HL-60 (cell line): ENCODE measurements at regions not wholly inside any gene's neighbourhood (a gene's known extent, or its start where the extent isn't known, plus 50 kb on each side); places are given as distances from the start of the nearest gene placed in this dataset.

Experiments used
- DNase-seq, 2 experiments: peaks; one replicate each; pipeline ENCODE4 v3.0.0-alpha.2; 2010 to 2020; ENCODE audit warnings: low read depth in 1 of 2, low spot score in 1 of 2
- H3K27ac ChIP-seq: fragments of 250-450 bp; sonication (Bioruptor Pico); replicated peaks from 2 replicates; pipeline ENCODE4 v1.5.1; 2020; ENCODE audit warnings: mild to moderate bottlenecking, moderate library complexity
- H3K27me3 ChIP-seq: fragments of 250-450 bp; sonication (Bioruptor Pico); 2 replicates; pipeline ENCODE4 v1.5.1; 2021; ENCODE audit warnings: mild to moderate bottlenecking, moderate library complexity; ENCODE audit not compliant: insufficient read depth, poor library complexity, severe bottlenecking
- H3K4me3 ChIP-seq: replicated peaks from 2 replicates; pipeline ENCODE4 v1.5.1; 2011; ENCODE audit warnings: mild to moderate bottlenecking, control low read depth, low read length; ENCODE audit not compliant: insufficient read depth
- CTCF ChIP-seq: IDR thresholded peaks from one replicate; pipeline ENCODE4 v1.5.1; 2011; ENCODE audit warnings: low read length, control low read depth, inconsistent platforms; ENCODE audit not compliant: insufficient read depth
- GABPA ChIP-seq: IDR thresholded peaks from 2 replicates; pipeline ENCODE4 v1.6.1; 2012; ENCODE audit warnings: low read depth
- POLR2AphosphoS5 ChIP-seq: IDR thresholded peaks from 2 replicates; pipeline ENCODE4 v1.6.1; 2012; ENCODE audit warnings: low read depth
- REST ChIP-seq: IDR thresholded peaks from 2 replicates; pipeline ENCODE4 v1.6.1; 2012; ENCODE audit warnings: low read depth; ENCODE audit not compliant: insufficient replicate concordance
- SPI1 ChIP-seq: IDR thresholded peaks from 2 replicates; pipeline ENCODE4 v1.6.1; 2012; ENCODE audit warnings: low read depth, mild to moderate bottlenecking, borderline replicate concordance

DNA sequence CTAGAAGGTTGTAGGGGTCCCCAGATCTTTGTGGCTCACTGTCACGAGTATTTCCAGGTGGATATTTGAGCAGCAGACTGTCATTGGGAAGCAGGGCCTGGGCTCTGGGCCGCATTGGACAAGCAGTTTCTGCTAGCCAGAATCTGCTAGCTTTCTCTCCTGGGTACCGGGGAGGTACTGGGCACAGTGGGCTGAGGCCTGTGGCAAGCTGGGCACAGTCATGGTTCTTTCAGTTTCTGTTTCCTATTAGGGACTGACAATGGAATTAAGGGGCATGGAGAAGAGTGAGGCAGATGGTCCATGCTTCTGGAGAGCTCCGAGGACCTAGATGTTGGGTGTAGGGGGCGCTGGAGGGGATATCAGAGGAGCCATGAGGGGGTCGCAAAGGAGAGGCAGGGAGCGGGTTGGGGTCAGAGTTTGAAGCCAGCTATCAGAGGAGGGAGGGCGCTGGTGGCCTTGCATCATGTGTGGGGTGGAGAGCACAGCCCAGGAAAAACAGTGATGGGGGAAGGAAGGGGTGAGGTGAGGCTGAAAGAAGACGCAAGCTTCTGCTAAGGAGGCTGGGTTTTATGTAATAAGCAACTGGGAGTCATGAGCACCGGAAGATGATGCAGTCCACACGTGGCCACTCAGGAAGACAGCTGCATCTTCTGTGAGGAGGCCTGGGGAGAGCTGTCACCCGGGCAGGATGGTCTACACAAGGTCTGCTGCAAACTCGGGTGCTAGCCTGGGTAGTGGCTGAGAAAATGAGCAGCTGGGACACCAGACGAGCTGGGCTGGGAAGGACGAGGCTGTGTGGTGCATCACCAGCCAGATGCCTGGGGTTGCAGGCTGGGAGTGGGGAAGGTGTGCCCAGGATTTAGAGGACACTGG lies 72.7 kb downstream of the IER5 start:
- Histone ChIP-seq H3K4me3 (no peak overlapping the region), H3K27ac (no peak overlapping the region), H3K27me3 (no peaks in the 10 kb centered on the region)
- no peak for TF ChIP-seq GABPA
- no peak for TF ChIP-seq REST
- TF ChIP-seq POLR2AphosphoS5: no peak
- TF ChIP-seq CTCF: no peak
- TF ChIP-seq SPI1: no peak
- DNase-seq: peak; percentile 65 to 84

DNA sequence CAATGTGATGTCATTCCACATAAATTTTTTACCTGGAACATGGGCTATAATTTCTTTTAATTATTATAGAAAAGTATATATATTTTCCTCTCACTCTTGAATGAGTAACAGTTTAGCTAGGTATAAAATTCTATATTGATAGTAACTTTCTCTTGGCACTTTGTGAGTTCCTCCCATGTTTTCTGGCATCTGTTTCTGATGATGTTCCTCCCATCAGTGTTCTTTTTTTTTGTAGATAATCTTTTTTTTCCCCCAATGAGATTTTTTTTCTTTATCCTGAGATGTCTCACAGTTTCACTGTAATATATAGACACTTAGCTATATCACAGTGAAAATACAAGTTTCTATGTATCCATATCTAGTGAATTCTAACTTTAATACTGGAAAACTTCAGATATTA lies 75.2 kb downstream of the IER5 start:
- H3K4me3 ChIP-seq: no peak overlapping the region
- TF ChIP-seq CTCF: no peak
- no peak overlapping the region for H3K27ac ChIP-seq
- no peaks in the 10 kb centered on the region for H3K27me3 ChIP-seq
- no peak for DNase-seq

DNA sequence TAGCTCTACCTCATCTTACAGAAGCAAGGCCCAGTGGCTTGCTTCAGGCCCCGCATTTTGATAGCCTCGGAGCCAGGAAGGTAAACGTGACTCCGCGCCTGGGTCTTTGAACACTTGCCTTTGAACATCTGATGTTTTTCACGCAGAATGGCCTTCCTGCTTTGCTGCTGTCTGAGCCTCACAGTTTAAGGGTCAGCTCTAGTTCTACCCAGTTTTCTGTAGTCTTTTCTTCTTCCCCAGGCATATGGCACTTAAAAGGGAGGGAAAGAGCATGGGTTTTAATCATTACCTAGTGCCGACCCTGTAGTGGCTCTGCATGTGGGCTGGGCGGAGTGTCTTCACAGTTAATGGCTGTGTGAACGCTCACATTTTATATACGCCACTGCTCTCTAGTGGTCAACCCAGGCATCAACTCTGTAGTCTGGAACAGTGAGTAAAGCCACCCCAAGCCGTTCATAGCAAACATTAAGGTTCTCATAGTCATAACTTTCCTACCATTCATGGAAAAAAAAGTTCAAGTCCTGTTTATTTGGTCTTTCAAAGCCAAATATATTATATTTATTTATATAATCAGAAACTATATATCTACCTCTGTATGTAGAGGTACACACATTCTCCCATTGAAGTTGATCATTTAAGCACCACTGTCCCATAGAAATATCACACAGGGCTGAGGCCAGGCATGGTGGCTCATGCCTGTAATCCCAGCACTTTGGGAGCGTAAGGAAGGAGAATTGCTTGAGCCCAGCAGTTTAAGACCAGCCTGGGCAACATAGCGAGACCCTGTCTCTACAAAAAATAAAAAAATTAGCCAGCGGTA lies 78.1 kb downstream of the IER5 start:
- Histone ChIP-seq H3K27me3 (no peaks in the 10 kb centered on the region), H3K27ac (no peak overlapping the region), H3K4me3 (no peak overlapping the region)
- TF ChIP-seq CTCF (peak; percentile 87), POLR2AphosphoS5 (no peak)
- peak in 1 of 2 experiments; percentile 74 for DNase-seq

- TF ChIP-seq SPI1: no peak
- TF ChIP-seq REST: no peak
- H3K4me3 ChIP-seq: no peak overlapping the region
- no peaks in the 10 kb centered on the region for H3K27me3 ChIP-seq
- no peak for DNase-seq
- H3K27ac ChIP-seq: no peak overlapping the region
Observed at GRCh38 chr1:181169281-181169865, 80.9 kb downstream of the IER5 start.
